ENCODE measurements at regions not wholly inside any gene's neighbourhood (a gene's known extent, or its start where the extent isn't known, plus 50 kb on each side); places are given as distances from the start of the nearest gene placed in this dataset.

DNA sequence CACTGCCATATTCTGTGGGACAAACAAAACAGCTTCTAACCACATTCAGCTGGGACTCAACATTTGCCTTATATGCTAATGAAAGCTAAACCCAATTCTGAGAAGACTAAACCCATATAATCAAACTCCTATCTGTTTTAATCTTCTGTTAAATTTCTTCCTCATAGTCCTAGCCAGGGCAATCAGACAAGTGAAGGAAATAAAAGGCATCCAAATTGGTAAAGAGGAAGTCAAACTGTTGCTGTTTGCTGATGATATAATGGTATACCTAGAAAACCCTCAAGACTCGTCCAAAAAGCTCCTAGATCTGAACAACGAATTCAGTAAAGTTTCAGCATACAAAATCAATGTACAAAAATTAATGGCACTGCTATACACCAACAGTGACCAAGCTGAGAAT, 157.1 kb downstream of the PHLDA1 start:
- no peak overlapping the region for H3K27ac ChIP-seq (replicated peaks)
- H3K27me3 ChIP-seq (ENCODE audit: insufficient read depth, poor library complexity, severe bottlenecking), result no peaks in the 10 kb centered on the region
- TF ChIP-seq POLR2AphosphoS5 (IDR thresholded peaks at IDR 0.05; ENCODE audit: low read depth) (no peak), GABPA (IDR thresholded peaks at IDR 0.05; ENCODE audit: low read depth) (no peak), SPI1 (IDR thresholded peaks at IDR 0.05; ENCODE audit: borderline replicate concordance, low read depth) (peak; percentile 60), REST (IDR thresholded peaks at IDR 0.05; ENCODE audit: insufficient replicate concordance, low read depth) (no peak)
- DNase-seq (ENCODE audit: low read depth in 1 of 2, low spot score in 1 of 2), result no peak
- H3K4me3 ChIP-seq (replicated peaks; ENCODE audit: insufficient read depth, low read length), result no peak overlapping the region

GRCh38 chr12:75872762-75873161, 158.8 kb downstream of the PHLDA1 start:
- no peak overlapping the region for H3K4me3 ChIP-seq (replicated peaks; ENCODE audit: insufficient read depth, low read length)
- TF ChIP-seq SPI1 (IDR thresholded peaks at IDR 0.05; ENCODE audit: borderline replicate concordance, low read depth) (no peak), REST (IDR thresholded peaks at IDR 0.05; ENCODE audit: insufficient replicate concordance, low read depth) (no peak), POLR2AphosphoS5 (IDR thresholded peaks at IDR 0.05; ENCODE audit: low read depth) (no peak), CTCF (IDR thresholded peaks at IDR 0.05; ENCODE audit: insufficient read depth, low read length) (no peak), GABPA (IDR thresholded peaks at IDR 0.05; ENCODE audit: low read depth) (no peak)
- H3K27ac ChIP-seq (replicated peaks), result no peak overlapping the region
- H3K27me3 ChIP-seq (ENCODE audit: insufficient read depth, poor library complexity, severe bottlenecking), result no peaks in the 10 kb centered on the region
- DNase-seq (ENCODE audit: low read depth in 1 of 2, low spot score in 1 of 2), result no peak

DNA sequence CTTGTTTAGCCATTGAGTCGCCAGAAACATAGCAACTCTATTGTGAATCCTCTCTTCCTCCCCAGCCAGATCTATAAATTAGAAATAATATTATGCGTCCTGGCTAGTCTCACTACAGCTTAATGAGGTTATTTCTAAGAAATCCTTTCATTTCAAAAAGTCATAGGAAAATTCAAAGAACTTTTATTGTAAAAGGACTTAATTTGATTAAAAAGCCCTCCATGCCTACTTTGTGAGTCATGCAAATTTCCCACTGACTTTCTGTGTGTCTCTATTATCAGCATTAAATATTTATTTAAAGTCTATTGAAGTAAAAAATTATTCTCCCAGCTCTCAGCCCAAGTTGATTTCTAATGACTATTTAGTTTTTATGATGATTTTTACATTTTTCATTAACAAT, 160.7 kb downstream of the PHLDA1 start:
- no peak for DNase-seq (ENCODE audit: low read depth in 1 of 2, low spot score in 1 of 2)
- Histone ChIP-seq H3K27ac (replicated peaks) (no peak overlapping the region), H3K4me3 (replicated peaks; ENCODE audit: insufficient read depth, low read length) (no peak overlapping the region), H3K27me3 (ENCODE audit: insufficient read depth, poor library complexity, severe bottlenecking) (no peaks in the 10 kb centered on the region)
- no peak for TF ChIP-seq GABPA (IDR thresholded peaks at IDR 0.05; ENCODE audit: low read depth)
- no peak for TF ChIP-seq SPI1 (IDR thresholded peaks at IDR 0.05; ENCODE audit: borderline replicate concordance, low read depth)

DNA sequence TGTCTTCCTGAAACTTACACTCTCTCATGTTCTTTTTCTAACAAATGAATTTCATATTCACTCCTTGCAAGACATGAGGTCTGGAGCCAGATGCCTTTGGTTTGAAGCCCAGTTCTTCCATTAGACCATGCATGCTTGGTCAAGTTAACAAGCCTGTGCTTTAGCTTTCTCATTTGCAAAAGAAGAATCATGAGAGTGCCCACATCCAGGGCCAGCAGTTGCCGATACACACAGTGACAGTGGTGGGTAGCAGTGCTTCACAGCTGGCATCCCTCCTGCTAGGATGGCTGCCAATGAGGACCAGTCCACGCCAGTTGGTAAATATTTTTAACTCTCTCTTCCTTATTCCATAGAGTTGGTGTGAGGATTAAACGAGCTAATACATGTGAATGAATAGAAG, 163.1 kb downstream of the PHLDA1 start:
- Histone ChIP-seq H3K27ac (replicated peaks) (no peak overlapping the region), H3K4me3 (replicated peaks; ENCODE audit: insufficient read depth, low read length) (no peak overlapping the region), H3K27me3 (ENCODE audit: insufficient read depth, poor library complexity, severe bottlenecking) (no peaks in the 10 kb centered on the region)
- TF ChIP-seq CTCF (IDR thresholded peaks at IDR 0.05; ENCODE audit: insufficient read depth, low read length) (no peak), GABPA (IDR thresholded peaks at IDR 0.05; ENCODE audit: low read depth) (no peak), REST (IDR thresholded peaks at IDR 0.05; ENCODE audit: insufficient replicate concordance, low read depth) (no peak), POLR2AphosphoS5 (IDR thresholded peaks at IDR 0.05; ENCODE audit: low read depth) (no peak), SPI1 (IDR thresholded peaks at IDR 0.05; ENCODE audit: borderline replicate concordance, low read depth) (no peak)
- DNase-seq (ENCODE audit: low read depth in 1 of 2, low spot score in 1 of 2), result no peak
